WTC11 (cell line): ENCODE measurements at regions not wholly inside any gene's neighbourhood (a gene's known extent, or its start where the extent isn't known, plus 50 kb on each side); places are given as distances from the start of the nearest gene placed in this dataset.

Experiments used
- ATAC-seq: fragments of 200-7000 bp; cut with Tn5 transposase; 2 replicates; pipeline ENCODE4 v1.10.0; 2021; ENCODE audit warnings: mild to moderate bottlenecking, moderate library complexity
- CTCF ChIA-PET: fragments of 300-600 bp; sonication (Branson Sonifier 250); formaldehyde crosslinking; loops from one replicate; lab custom pipeline; 2021; ENCODE audit warnings: antibody characterized with exemption; lab: Charles Lee
- POLR2A ChIA-PET: fragments of 350-600 bp; sonication (Branson Sonifier 250); formaldehyde crosslinking; loops from one replicate; lab custom pipeline; 2021; ENCODE audit warnings: antibody characterized with exemption; lab: Charles Lee
- DNase-seq: peaks from one replicate; pipeline ENCODE4 v3.0.0; 2021; ENCODE audit warnings: low spot score
- H3K27ac Mint-ChIP-seq: 2 replicates; pipeline ENCODE4 v1.8.0; 2021; ENCODE audit warnings: mixed read lengths
- H3K27me3 Mint-ChIP-seq: 2 replicates; pipeline ENCODE4 v1.8.0; 2021; ENCODE audit warnings: low read depth, mild to moderate bottlenecking, moderate library complexity, mixed read lengths
- H3K36me3 Mint-ChIP-seq: 2 replicates; pipeline ENCODE4 v1.8.0; 2021; ENCODE audit warnings: mixed read lengths
- H3K4me1 Mint-ChIP-seq: 2 replicates; pipeline ENCODE4 v1.8.0; 2022; ENCODE audit warnings: mixed read lengths
- H3K4me3 Mint-ChIP-seq: 2 replicates; pipeline ENCODE4 v1.8.0; 2021; ENCODE audit warnings: mild to moderate bottlenecking, moderate library complexity, mixed read lengths
- H3K9me3 Mint-ChIP-seq: 2 replicates; pipeline ENCODE4 v1.8.0; 2021; ENCODE audit warnings: mixed read lengths
- CBFB ChIP-seq: sonication (generic); formaldehyde crosslinking; IDR thresholded peaks from 2 replicates; pipeline ENCODE4 v1.8.1; 2022; ENCODE audit warnings: mild to moderate bottlenecking, low read depth, missing genetic modification reagents
- FOXJ3 ChIP-seq: sonication (generic); formaldehyde crosslinking; IDR thresholded peaks from 2 replicates; pipeline ENCODE4 v1.9.0; 2021; ENCODE audit warnings: missing genetic modification reagents, mild to moderate bottlenecking, borderline replicate concordance
- MXD4 ChIP-seq: fragments of 250-450 bp; sonication (Bioruptor Pico); IDR thresholded peaks from 2 replicates; pipeline ENCODE4 v1.8.0; 2021; ENCODE audit warnings: mild to moderate bottlenecking, moderate library complexity, borderline replicate concordance
- MYBL2 ChIP-seq: sonication (generic); formaldehyde crosslinking; IDR thresholded peaks from 2 replicates; pipeline ENCODE4 v1.8.1; 2023; ENCODE audit warnings: mild to moderate bottlenecking, moderate library complexity, missing genetic modification reagents
- NFATC4 ChIP-seq: fragments of 250-450 bp; sonication (Bioruptor Pico); IDR thresholded peaks from 2 replicates; pipeline ENCODE4 v1.9.0; 2021; ENCODE audit warnings: mild to moderate bottlenecking
- NFE2L1 ChIP-seq: sonication (generic); formaldehyde crosslinking; IDR thresholded peaks from 2 replicates; pipeline ENCODE4 v1.8.1; 2023; ENCODE audit warnings: missing genetic modification reagents
- PRRX2 ChIP-seq: fragments of 250-450 bp; sonication (Bioruptor Pico); IDR thresholded peaks from 2 replicates; pipeline ENCODE4 v1.8.0; 2021; ENCODE audit warnings: mild to moderate bottlenecking
- SMAD3 ChIP-seq: sonication (generic); formaldehyde crosslinking; IDR thresholded peaks from 2 replicates; pipeline ENCODE4 v1.8.0; 2022; ENCODE audit warnings: missing genetic modification reagents, mild to moderate bottlenecking, borderline replicate concordance
- SMAD4 ChIP-seq: sonication (generic); formaldehyde crosslinking; IDR thresholded peaks from 2 replicates; pipeline ENCODE4 v1.8.0; 2022; ENCODE audit warnings: mild to moderate bottlenecking, missing genetic modification reagents
- SOX15 ChIP-seq: fragments of 250-450 bp; sonication (Bioruptor Pico); IDR thresholded peaks from 2 replicates; pipeline ENCODE4 v1.9.0; 2021; ENCODE audit warnings: mild to moderate bottlenecking
- SP1 ChIP-seq: sonication (generic); formaldehyde crosslinking; conservative IDR thresholded peaks from 2 replicates; pipeline ENCODE4 v1.8.1; 2022; ENCODE audit warnings: missing genetic modification reagents
- ZNF416 ChIP-seq: fragments of 250-450 bp; sonication (Bioruptor Pico); IDR thresholded peaks from 2 replicates; pipeline ENCODE4 v1.9.0; 2021; ENCODE audit warnings: mild to moderate bottlenecking, inconsistent platforms
- TF ChIP-seq, protein P1 (sequence below): sonication (generic); formaldehyde crosslinking; IDR thresholded peaks from 2 replicates; pipeline ENCODE4 v1.8.1; 2022; ENCODE audit warnings: low read depth, mild to moderate bottlenecking, moderate library complexity, missing genetic modification reagents, borderline replicate concordance
- TF ChIP-seq, protein P2 (sequence below): sonication (generic); formaldehyde crosslinking; IDR thresholded peaks from 2 replicates; pipeline ENCODE4 v1.8.0; 2022; ENCODE audit warnings: mild to moderate bottlenecking, missing genetic modification reagents
- TF ChIP-seq, protein P3 (sequence below): sonication (generic); formaldehyde crosslinking; conservative IDR thresholded peaks from 2 replicates; pipeline ENCODE4 v1.8.1; 2022; ENCODE audit warnings: mild to moderate bottlenecking, missing genetic modification reagents
- TF ChIP-seq, protein P4 (sequence below): sonication (generic); formaldehyde crosslinking; IDR thresholded peaks from 2 replicates; pipeline ENCODE4 v1.8.0; 2022; ENCODE audit warnings: mild to moderate bottlenecking, missing genetic modification reagents
- TF ChIP-seq, protein P5 (sequence below): sonication (generic); formaldehyde crosslinking; IDR thresholded peaks from 2 replicates; pipeline ENCODE4 v1.8.0; 2022; ENCODE audit warnings: mild to moderate bottlenecking, missing genetic modification reagents
- TF ChIP-seq, protein P6 (sequence below): sonication (generic); formaldehyde crosslinking; IDR thresholded peaks from 2 replicates; pipeline ENCODE4 v1.8.1; 2023; ENCODE audit warnings: mild to moderate bottlenecking, missing genetic modification reagents, moderate library complexity
- TF ChIP-seq, protein P7 (sequence below): sonication (generic); formaldehyde crosslinking; IDR thresholded peaks from 2 replicates; pipeline ENCODE4 v1.8.1; 2023; ENCODE audit warnings: mild to moderate bottlenecking, missing genetic modification reagents

DNA sequence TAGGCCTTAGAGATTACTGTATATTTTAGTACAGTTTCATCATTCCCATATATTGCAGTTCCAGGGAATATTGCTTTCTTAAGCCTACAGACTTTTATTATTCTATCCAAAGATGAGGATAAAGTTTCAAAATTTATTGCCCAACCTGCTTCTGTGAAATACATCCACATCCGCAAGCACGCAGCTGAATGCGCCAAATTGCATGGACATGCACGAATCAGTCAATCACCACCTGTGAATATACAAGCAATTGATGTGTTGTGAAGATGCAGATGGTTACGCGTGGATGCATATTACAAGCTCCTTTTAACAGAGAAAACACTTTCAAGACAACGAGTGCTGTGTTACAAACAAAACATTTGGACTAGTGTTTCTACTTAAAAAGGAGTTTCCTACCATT is 577.8 kb upstream of the PLXNA2 start:
- H3K27ac Mint-ChIP-seq: no peak overlapping the region

DNA sequence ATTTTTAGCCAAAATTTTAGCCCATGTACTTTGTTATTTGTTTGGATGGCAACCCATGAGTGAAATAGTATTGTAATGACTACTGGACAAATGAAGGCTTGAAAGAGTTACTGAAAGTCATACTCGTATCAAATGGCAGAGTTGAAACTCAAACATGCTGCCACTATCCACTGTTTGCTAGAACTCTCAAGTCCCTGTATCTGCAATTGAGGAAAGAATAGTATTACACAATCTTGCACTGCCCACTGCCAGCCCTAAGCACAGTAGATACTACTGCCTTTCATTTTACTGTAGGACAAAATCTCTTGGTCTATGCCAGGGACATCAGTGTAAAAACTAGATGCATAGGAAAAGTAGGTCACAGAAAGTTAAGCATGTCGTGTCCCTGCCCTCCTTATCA is 581.1 kb upstream of the PLXNA2 start:
- H3K4me1 Mint-ChIP-seq: peaks cover 11% of the 10 kb centered on the region
- no peaks in the 10 kb centered on the region for H3K27me3 Mint-ChIP-seq
- H3K27ac Mint-ChIP-seq: no peak overlapping the region
- TF ChIP-seq SP1 (CRISPR knock-in tag): no peak
- TF ChIP-seq, protein P1, sequence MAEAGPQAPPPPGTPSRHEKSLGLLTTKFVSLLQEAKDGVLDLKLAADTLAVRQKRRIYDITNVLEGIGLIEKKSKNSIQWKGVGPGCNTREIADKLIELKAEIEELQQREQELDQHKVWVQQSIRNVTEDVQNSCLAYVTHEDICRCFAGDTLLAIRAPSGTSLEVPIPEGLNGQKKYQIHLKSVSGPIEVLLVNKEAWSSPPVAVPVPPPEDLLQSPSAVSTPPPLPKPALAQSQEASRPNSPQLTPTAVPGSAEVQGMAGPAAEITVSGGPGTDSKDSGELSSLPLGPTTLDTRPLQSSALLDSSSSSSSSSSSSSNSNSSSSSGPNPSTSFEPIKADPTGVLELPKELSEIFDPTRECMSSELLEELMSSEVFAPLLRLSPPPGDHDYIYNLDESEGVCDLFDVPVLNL (CRISPR knock-in tag): no peak
- TF ChIP-seq, protein P2, sequence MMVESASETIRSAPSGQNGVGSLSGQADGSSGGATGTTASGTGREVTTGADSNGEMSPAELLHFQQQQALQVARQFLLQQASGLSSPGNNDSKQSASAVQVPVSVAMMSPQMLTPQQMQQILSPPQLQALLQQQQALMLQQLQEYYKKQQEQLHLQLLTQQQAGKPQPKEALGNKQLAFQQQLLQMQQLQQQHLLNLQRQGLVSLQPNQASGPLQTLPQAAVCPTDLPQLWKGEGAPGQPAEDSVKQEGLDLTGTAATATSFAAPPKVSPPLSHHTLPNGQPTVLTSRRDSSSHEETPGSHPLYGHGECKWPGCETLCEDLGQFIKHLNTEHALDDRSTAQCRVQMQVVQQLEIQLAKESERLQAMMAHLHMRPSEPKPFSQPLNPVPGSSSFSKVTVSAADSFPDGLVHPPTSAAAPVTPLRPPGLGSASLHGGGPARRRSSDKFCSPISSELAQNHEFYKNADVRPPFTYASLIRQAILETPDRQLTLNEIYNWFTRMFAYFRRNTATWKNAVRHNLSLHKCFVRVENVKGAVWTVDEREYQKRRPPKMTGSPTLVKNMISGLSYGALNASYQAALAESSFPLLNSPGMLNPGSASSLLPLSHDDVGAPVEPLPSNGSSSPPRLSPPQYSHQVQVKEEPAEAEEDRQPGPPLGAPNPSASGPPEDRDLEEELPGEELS (CRISPR knock-in tag): no peak
- TF ChIP-seq, protein P3, sequence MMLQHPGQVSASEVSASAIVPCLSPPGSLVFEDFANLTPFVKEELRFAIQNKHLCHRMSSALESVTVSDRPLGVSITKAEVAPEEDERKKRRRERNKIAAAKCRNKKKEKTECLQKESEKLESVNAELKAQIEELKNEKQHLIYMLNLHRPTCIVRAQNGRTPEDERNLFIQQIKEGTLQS (CRISPR knock-in tag): no peak
- TF ChIP-seq SMAD3 (CRISPR knock-in tag): no peak
- TF ChIP-seq MYBL2 (CRISPR knock-in tag): no peak
- TF ChIP-seq, protein P4, sequence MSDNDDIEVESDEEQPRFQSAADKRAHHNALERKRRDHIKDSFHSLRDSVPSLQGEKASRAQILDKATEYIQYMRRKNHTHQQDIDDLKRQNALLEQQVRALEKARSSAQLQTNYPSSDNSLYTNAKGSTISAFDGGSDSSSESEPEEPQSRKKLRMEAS (CRISPR knock-in tag): no peak
- H3K36me3 Mint-ChIP-seq: no peaks in the 10 kb centered on the region
- CTCF ChIA-PET: no interaction called here
- POLR2A ChIA-PET: no interaction called here
- H3K4me3 Mint-ChIP-seq: no peak overlapping the region
- ATAC-seq (no peak), DNase-seq (no peak)
- H3K9me3 Mint-ChIP-seq: no peaks in the 10 kb centered on the region; the same call in 1 of the 2 replicates

More for the DNA sequence above, 577.8 kb upstream of the PLXNA2 start:
- no peak overlapping the region for H3K4me3 Mint-ChIP-seq
- H3K36me3 Mint-ChIP-seq: no peaks in the 10 kb centered on the region
- ChIA-PET CTCF (interaction anchor here (0.7 kb wide), 1 partner anchor 8 kb away, joined by 5 read pairs; no protein-coding TSS in a partner anchor), POLR2A (no interaction called here)
- no peaks in the 10 kb centered on the region for H3K4me1 Mint-ChIP-seq
- no peaks in the 10 kb centered on the region for H3K27me3 Mint-ChIP-seq
- H3K9me3 Mint-ChIP-seq: no peaks in the 10 kb centered on the region; the same call in 1 of the 2 replicates
- ATAC-seq (no peak), DNase-seq (no peak)
- no peak for TF ChIP-seq MYBL2 (CRISPR knock-in tag)
- no peak for TF ChIP-seq NFATC4 (CRISPR knock-in tag)
- no peak for TF ChIP-seq ZNF416 (CRISPR knock-in tag)
- no peak for TF ChIP-seq SMAD4 (CRISPR knock-in tag)
- no peak for TF ChIP-seq PRRX2
- TF ChIP-seq, protein P5, sequence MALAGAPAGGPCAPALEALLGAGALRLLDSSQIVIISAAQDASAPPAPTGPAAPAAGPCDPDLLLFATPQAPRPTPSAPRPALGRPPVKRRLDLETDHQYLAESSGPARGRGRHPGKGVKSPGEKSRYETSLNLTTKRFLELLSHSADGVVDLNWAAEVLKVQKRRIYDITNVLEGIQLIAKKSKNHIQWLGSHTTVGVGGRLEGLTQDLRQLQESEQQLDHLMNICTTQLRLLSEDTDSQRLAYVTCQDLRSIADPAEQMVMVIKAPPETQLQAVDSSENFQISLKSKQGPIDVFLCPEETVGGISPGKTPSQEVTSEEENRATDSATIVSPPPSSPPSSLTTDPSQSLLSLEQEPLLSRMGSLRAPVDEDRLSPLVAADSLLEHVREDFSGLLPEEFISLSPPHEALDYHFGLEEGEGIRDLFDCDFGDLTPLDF (CRISPR knock-in tag): no peak
- TF ChIP-seq, protein P6, sequence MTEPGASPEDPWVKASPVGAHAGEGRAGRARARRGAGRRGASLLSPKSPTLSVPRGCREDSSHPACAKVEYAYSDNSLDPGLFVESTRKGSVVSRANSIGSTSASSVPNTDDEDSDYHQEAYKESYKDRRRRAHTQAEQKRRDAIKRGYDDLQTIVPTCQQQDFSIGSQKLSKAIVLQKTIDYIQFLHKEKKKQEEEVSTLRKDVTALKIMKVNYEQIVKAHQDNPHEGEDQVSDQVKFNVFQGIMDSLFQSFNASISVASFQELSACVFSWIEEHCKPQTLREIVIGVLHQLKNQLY (CRISPR knock-in tag): no peak
- TF ChIP-seq MXD4: no peak
- TF ChIP-seq FOXJ3 (CRISPR knock-in tag): no peak
- TF ChIP-seq NFE2L1 (CRISPR knock-in tag): no peak
- no peak for TF ChIP-seq SOX15
- TF ChIP-seq, all 79 proteins: peak for 0

DNA sequence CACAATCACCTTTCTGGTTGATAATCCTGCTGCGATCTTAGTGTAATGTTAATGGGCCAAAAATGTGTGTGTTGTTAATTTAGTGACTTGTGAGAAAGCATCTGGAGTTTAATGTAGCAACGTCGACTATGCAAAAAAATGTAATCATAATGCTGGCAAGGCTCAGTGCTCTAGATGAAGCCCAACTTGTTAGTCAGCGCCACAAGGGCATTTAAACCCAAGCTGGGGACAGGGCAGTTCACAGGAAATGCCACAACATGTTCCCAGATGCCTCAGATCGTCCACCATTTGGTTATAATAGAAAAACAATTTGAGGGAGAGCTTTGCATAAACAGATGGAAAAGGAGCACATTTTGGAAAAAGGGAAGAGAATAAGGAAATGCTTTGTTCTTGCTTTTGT is 585.4 kb upstream of the PLXNA2 start:
- ATAC-seq (no peak), DNase-seq (no peak)
- POLR2A ChIA-PET: no interaction called here
- Mint-ChIP-seq H3K27me3 (no peaks in the 10 kb centered on the region), H3K4me1 (peaks cover 20% of the 10 kb centered on the region), H3K36me3 (no peaks in the 10 kb centered on the region), H3K4me3 (no peak overlapping the region), H3K27ac (no peak overlapping the region), H3K9me3 (no peaks in the 10 kb centered on the region)
- TF ChIP-seq SMAD3 (CRISPR knock-in tag) (no peak), CBFB (no peak), SMAD4 (CRISPR knock-in tag) (no peak)
- TF ChIP-seq, protein P7, sequence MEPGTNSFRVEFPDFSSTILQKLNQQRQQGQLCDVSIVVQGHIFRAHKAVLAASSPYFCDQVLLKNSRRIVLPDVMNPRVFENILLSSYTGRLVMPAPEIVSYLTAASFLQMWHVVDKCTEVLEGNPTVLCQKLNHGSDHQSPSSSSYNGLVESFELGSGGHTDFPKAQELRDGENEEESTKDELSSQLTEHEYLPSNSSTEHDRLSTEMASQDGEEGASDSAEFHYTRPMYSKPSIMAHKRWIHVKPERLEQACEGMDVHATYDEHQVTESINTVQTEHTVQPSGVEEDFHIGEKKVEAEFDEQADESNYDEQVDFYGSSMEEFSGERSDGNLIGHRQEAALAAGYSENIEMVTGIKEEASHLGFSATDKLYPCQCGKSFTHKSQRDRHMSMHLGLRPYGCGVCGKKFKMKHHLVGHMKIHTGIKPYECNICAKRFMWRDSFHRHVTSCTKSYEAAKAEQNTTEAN: no peak
- CTCF ChIA-PET: no interaction called here
